Inferior parietal cortex (tissue), 1 donor: ENCODE measurements at regions not wholly inside any gene's neighbourhood (a gene's known extent, or its start where the extent isn't known, plus 50 kb on each side); places are given as distances from the start of the nearest gene placed in this dataset.

Experiments used
- DNase-seq: peaks from one replicate; pipeline ENCODE4 v3.0.0-alpha.2; 2016; ENCODE audit errors: extremely low spot score

GRCh38 chr22:49158741-49159564, 668.7 kb downstream of the BRD1 start:
- DNase-seq, result no peak

- no peak for DNase-seq
Measured at GRCh38 chr22:49157529-49158339, 669.9 kb downstream of the BRD1 start.

- DNase-seq, result no peak
Measured at GRCh38 chr22:49156662-49157285, 670.9 kb downstream of the BRD1 start.

- no peak for DNase-seq
Measured at GRCh38 chr22:49155770-49156580, 671.7 kb downstream of the BRD1 start.

- no peak for DNase-seq
Measured at GRCh38 chr22:49155039-49155769, 672.5 kb downstream of the BRD1 start.

- DNase-seq, result no peak
Measured at GRCh38 chr22:49154433-49154832, 673.2 kb downstream of the BRD1 start.

GRCh38 chr22:49153921-49154320, 673.8 kb downstream of the BRD1 start:
- no peak for DNase-seq

GRCh38 chr22:49152939-49153770, 674.5 kb downstream of the BRD1 start:
- DNase-seq, result no peak

- no peak for DNase-seq
Measured at GRCh38 chr22:49152127-49152938, 675.3 kb downstream of the BRD1 start.

GRCh38 chr22:49151256-49152126, 676.2 kb downstream of the BRD1 start:
- no peak for DNase-seq

GRCh38 chr22:49150801-49151221, 676.9 kb downstream of the BRD1 start:
- no peak for DNase-seq

GRCh38 chr22:49149721-49150608, 677.7 kb downstream of the BRD1 start:
- DNase-seq, result no peak

GRCh38 chr22:49148895-49149418, 678.7 kb downstream of the BRD1 start:
- no peak for DNase-seq

GRCh38 chr22:49147617-49148175, 680.0 kb downstream of the BRD1 start:
- DNase-seq, result no peak

GRCh38 chr22:49147171-49147570, 680.5 kb downstream of the BRD1 start:
- DNase-seq, result no peak

- no peak for DNase-seq
Measured at GRCh38 chr22:49146511-49146910, 681.2 kb downstream of the BRD1 start.

GRCh38 chr22:49143812-49144211, 683.9 kb downstream of the BRD1 start:
- DNase-seq, result no peak
